ENCODE measurements at regions not wholly inside any gene's neighbourhood (a gene's known extent, or its start where the extent isn't known, plus 50 kb on each side); places are given as distances from the start of the nearest gene placed in this dataset.
A peak's percentile ranks its signal among the peaks of the same experiment; 100 is the strongest.

GRCh38 chr2:158745067-158745865 is 49.9 kb upstream of the DAPL1 start:
- Histone ChIP-seq H3K14ac (ENCODE audit: insufficient read length) (no peak overlapping the region), H2BK5ac (ENCODE audit: low read depth, low read length) (no peak overlapping the region; the same call in 1 of the 2 replicates), H2BK120ac (replicated peaks; ENCODE audit: low read depth, low read length) (peak overlapping the region; percentile 25), H3K36me3 (ENCODE audit: control insufficient read depth in 2 of 4, insufficient read depth in 4 of 4, low read length in 3 of 4) (no peaks in the 10 kb centered on the region), H3K4ac (replicated peaks; ENCODE audit: insufficient read length, low read depth, low read length) (peak overlapping the region; percentile 71), H2BK15ac (ENCODE audit: low read length) (peak overlapping the region; percentile 33; the same call in 1 of the 2 replicates), H3K9me3 (ENCODE audit: insufficient read depth in 2 of 2, low read depth in 1 of 2, low read length in 1 of 2) (no peaks in the 10 kb centered on the region), H4K8ac (ENCODE audit: extremely low read depth, insufficient read depth, low read length) (peak overlapping the region; percentile 4; the same call in 1 of the 2 replicates), H4K20me1 (replicated peaks in 1 of 2; ENCODE audit: control insufficient read depth in 1 of 2, insufficient read depth in 2 of 2, low read length in 2 of 2) (no peaks in the 10 kb centered on the region), H2BK20ac (ENCODE audit: low read length) (no peak overlapping the region; the same call in 1 of the 2 replicates), H3K23me2 (ENCODE audit: low read depth, low read length) (no peaks in the 10 kb centered on the region; the same call in none of the 2 replicates), H3K18ac (ENCODE audit: extremely low read depth, low read length) (peak overlapping the region; percentile 63; the same call in 1 of the 2 replicates), H4K5ac (ENCODE audit: insufficient read length, low read depth, low read length) (peak overlapping the region; percentile 19), H3K79me1 (ENCODE audit: low read depth, low read length) (no peaks in the 10 kb centered on the region), H3K79me2 (ENCODE audit: control insufficient read depth in 1 of 2, insufficient read depth in 2 of 2, low read length in 2 of 2) (no peaks in the 10 kb centered on the region), H2AFZ (ENCODE audit: low read length) (peak overlapping the region; percentile 88), H3K4me1 (replicated peaks in 1 of 4; ENCODE audit: control insufficient read depth in 3 of 4, insufficient read depth in 4 of 4, low read length in 3 of 4) (peaks cover 5 to 11% (median 6%) of the 10 kb centered on the region in 4 experiments), H2AK5ac (ENCODE audit: low read depth, low read length) (no peak overlapping the region), H4K91ac (replicated peaks; ENCODE audit: insufficient read length, low read length) (peak overlapping the region; percentile 12), H3K27me3 (replicated peaks in 1 of 4; ENCODE audit: control insufficient read depth in 3 of 4, extremely low read depth in 1 of 4, insufficient read depth in 3 of 4, low read length in 3 of 4) (no peaks in the 10 kb centered on the region; a peak in 1 of 7 replicates), H3K9ac (replicated peaks in 1 of 4; ENCODE audit: extremely low read depth in 1 of 4, low read depth in 3 of 4, low read length in 3 of 4) (no peak overlapping the region), H3K4me2 (ENCODE audit: insufficient read depth in 1 of 2, low read depth in 2 of 2, low read length in 2 of 2) (peak overlapping the region; percentile 70 to 71), H3K56ac (replicated peaks; ENCODE audit: insufficient read length, low read depth, low read length) (no peak overlapping the region), H3K4me3 (ENCODE audit: extremely low read depth in 1 of 4, insufficient read depth in 2 of 4, low read depth in 3 of 4, low read length in 4 of 4) (peak overlapping the region; percentile 22 to 50 (median 40); a peak in 6 of 8 replicates), H3K27ac (ENCODE audit: low read depth, low read length) (no peak overlapping the region), H2BK12ac (ENCODE audit: low read depth, low read length) (no peak overlapping the region; the same call in 1 of the 2 replicates), H3K23ac (ENCODE audit: insufficient read length) (no peak overlapping the region)
- whole genome bisulfite sequencing, 2 experiments (ENCODE audit: extremely low coverage in 1 of 2, insufficient coverage in 1 of 2, insufficient read length in 1 of 2, insufficient replicate concordance in 2 of 2, low coverage in 1 of 2, low lambda C conversion rate in 2 of 2, missing lambda C conversion rate in 1 of 2), result 15% methylated on average over 16 of the region's 16 CpGs; no CpG with 5 or more reads in 1 of the 2 experiments
- POLR2A ChIA-PET (ENCODE audit: partially characterized antibody), result no interaction called here
- peak; percentile 75 for FAIRE-seq
- peak; percentile 7 to 78 for DNase-seq (ENCODE audit: low read depth in 1 of 2, low spot score in 2 of 2)
- CTCF ChIA-PET (ENCODE audit: partially characterized antibody), result interaction anchor here (0.6 to 28.7 kb wide), 68 partner anchors 9 to 1351 kb away, joined by 3 to 416 read pairs (median 4); no protein-coding TSS in a partner anchor
- TF ChIP-seq MAX (IDR thresholded peaks at IDR 0.05) (peak; percentile 9; the same call in 1 of the 2 replicates), CBX5 (IDR thresholded peaks at IDR 0.05; ENCODE audit: low read depth, low read length) (no peak), E2F6 (IDR thresholded peaks at IDR 0.05) (peak; percentile 69), GABPA (IDR thresholded peaks at IDR 0.05; ENCODE audit: borderline replicate concordance, insufficient read depth, low read length) (no peak), POU5F1 (IDR thresholded peaks at IDR 0.05; ENCODE audit: low read depth, low read length) (no peak), CTCF (IDR thresholded peaks at IDR 0.05; ENCODE audit: control extremely low read depth in 1 of 3, insufficient read depth in 1 of 3, low read depth in 1 of 3, low read length in 3 of 3) (peak in 2 of 3 experiments; percentile 69; a peak in 3 of 4 replicates), JUN (IDR thresholded peaks at IDR 0.05; ENCODE audit: low read depth, low read length) (no peak), POLR2A (IDR thresholded peaks at IDR 0.05; ENCODE audit: control extremely low read depth in 1 of 2, low read depth in 2 of 2, low read length in 2 of 2) (peak in 1 of 2 experiments; percentile 55; a peak in 1 of 3 replicates)

Measured in H1 (cell line).